NT2/D1 (cell line): ENCODE measurements at regions not wholly inside any gene's neighbourhood (a gene's known extent, or its start where the extent isn't known, plus 50 kb on each side); places are given as distances from the start of the nearest gene placed in this dataset.

Experiments
- DNase-seq: peaks from one replicate; pipeline ENCODE4 v3.0.0-alpha.2; 2011; ENCODE audit warnings: low read depth, low spot score
- H3K27me3 ChIP-seq: 2 replicates; pipeline ENCODE4 v1.6.0; 2011; ENCODE audit warnings: mild to moderate bottlenecking; ENCODE audit not compliant: insufficient read length, insufficient read depth
- H3K36me3 ChIP-seq: 2 replicates; pipeline ENCODE4 v1.6.1; 2011; ENCODE audit warnings: mild to moderate bottlenecking, low read length, mixed read lengths; ENCODE audit not compliant: insufficient read depth, insufficient read length
- H3K4me1 ChIP-seq: 2 replicates; pipeline ENCODE4 v1.5.1; 2011; ENCODE audit not compliant: insufficient read depth, insufficient read length
- H3K4me3 ChIP-seq: 2 replicates; pipeline ENCODE4 v1.5.1; 2011; ENCODE audit warnings: low read depth; ENCODE audit not compliant: insufficient read length
- H3K9ac ChIP-seq: 2 replicates; pipeline ENCODE4 v1.6.0; 2011; ENCODE audit warnings: low read depth; ENCODE audit not compliant: insufficient read length
- H3K9me3 ChIP-seq: 2 replicates; pipeline ENCODE4 v1.5.1; 2011; ENCODE audit warnings: mild to moderate bottlenecking, low read length; ENCODE audit not compliant: insufficient read depth
- SUZ12 ChIP-seq: IDR thresholded peaks from 2 replicates; pipeline ENCODE4 v1.6.1; 2011; ENCODE audit not compliant: insufficient read length, insufficient read depth; ENCODE audit errors: extremely low read depth
- YY1 ChIP-seq: IDR thresholded peaks from 2 replicates; pipeline ENCODE4 v1.6.1; 2011; ENCODE audit not compliant: insufficient read length, insufficient read depth
- ZNF274 ChIP-seq: IDR thresholded peaks from 2 replicates; pipeline ENCODE4 v1.6.1; 2011; ENCODE audit warnings: mild to moderate bottlenecking, low read depth, low read length

DNA sequence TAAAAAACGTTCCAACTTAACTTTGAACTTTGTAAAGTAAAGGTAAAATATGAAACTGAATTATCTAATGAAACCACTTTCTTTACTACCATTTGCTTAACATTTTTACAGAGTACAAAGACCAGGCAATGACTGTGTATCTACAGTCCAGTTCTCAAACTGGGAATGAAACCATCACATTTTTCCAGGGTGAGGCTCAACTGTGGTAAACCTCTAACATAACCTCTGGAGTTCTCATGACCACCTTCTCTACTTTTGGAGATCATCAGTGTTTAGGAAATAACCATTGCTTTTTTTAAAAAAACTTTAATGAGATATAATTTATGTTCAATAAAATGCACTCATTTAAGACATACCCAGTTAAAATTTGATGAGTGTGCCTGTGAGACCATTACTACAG lies 223.5 kb downstream of the RNF152 start:
- no peaks in the 10 kb centered on the region for H3K9me3 ChIP-seq
- no peak overlapping the region for H3K4me3 ChIP-seq
- H3K36me3 ChIP-seq = no peaks in the 10 kb centered on the region
- H3K27me3 ChIP-seq = no peaks in the 10 kb centered on the region
- no peak for DNase-seq
- TF ChIP-seq SUZ12 (no peak), ZNF274 (no peak), YY1 (no peak)
- H3K4me1 ChIP-seq = no peaks in the 10 kb centered on the region
- no peak overlapping the region for H3K9ac ChIP-seq

DNA sequence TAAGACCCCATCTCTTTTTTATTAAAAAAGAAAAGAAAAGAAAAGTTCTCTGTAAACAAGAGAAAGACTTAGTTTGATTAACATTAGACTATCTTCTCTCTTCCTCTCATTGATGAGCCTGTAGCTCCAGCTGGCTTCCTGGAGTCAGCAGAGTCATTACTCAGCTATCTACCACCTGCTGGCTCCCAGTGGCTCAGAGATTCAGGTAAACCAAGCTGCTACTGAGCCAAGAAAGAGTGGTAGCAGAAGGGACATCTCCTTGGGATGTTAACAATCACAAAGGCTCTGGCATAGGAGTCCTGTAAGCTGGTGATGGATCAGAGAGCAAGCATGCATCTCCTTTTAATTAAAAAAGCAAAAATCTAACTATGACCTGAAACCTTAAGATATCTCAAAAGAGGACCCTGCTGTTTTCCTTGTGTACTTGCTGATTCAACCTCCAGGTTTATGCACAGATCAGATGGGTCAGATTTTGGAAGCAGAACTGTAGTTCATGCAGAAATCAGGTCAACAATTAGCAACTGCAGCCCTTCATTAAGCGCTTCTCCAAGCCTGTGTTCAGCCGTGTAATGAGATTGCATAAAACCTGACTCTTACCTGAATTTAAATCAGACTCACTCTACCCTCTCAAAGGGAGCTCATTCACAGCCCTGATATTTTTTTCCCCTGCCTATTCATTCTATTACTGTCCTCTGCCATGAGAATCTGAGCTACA lies 225.8 kb downstream of the RNF152 start:
- peak; percentile 15 for DNase-seq
- Histone ChIP-seq H3K9me3 (peaks cover 7% of the 10 kb centered on the region), H3K27me3 (no peaks in the 10 kb centered on the region), H3K36me3 (no peaks in the 10 kb centered on the region), H3K4me1 (peaks cover 2% of the 10 kb centered on the region), H3K4me3 (no peak overlapping the region), H3K9ac (no peak overlapping the region)
- no peak for TF ChIP-seq ZNF274
- TF ChIP-seq SUZ12 = no peak
- TF ChIP-seq YY1 = no peak

DNA sequence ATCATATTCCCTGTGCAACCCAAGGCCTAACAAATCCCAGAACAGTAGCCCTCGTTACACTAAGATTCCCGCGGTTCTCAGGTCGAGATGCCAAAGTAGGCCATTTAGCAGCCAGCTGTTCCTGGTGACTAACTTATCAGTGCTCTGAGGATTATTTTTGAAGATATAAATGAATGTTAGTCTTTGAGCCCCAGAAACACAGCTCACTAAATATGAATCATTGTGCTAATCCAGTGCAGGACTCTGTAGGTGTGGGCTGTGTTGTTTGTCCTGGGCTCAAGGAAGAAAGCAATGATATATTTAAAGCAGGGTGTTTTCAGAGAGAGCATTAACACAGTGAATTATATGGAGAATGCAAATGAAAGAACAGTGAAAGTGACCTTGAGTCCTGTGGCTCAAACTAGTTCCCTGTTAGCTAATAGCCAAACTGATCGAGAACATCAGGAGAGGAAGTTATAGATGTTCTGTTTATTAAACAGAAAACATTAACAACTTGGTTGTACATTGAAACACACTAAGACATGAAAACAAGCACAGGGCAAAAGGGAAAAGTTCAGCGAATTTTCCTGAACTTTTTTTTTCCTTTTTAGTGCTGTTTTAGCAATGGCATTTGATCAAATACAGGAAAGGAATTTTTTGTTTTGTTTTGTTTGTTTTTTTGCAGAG lies 228.3 kb downstream of the RNF152 start:
- no peaks in the 10 kb centered on the region for H3K27me3 ChIP-seq
- H3K4me1 ChIP-seq = peaks cover 2% of the 10 kb centered on the region
- no peak overlapping the region for H3K9ac ChIP-seq
- H3K36me3 ChIP-seq = no peaks in the 10 kb centered on the region
- H3K4me3 ChIP-seq = no peak overlapping the region
- no peak for TF ChIP-seq ZNF274
- TF ChIP-seq YY1 = no peak
- TF ChIP-seq SUZ12 = no peak
- peaks cover 10% of the 10 kb centered on the region for H3K9me3 ChIP-seq
- DNase-seq = no peak

DNA sequence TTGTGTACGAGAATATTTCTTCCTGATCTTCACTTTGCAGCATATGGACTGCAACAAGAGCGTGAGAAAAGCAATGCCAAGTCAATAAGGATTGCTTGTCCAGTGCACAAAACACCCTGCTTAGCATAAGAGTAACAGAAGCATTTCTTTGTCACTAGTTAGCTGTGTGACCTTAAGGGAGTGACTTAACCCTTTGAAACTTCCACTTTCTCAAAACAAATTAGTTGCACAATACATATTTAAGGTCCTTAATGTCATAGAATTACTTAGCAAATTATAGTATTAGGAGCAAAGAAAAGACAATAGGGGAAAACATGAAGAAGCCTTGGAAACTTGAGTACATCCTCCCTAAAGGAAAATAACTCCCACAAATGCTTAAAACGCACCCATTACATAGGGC lies 230.1 kb downstream of the RNF152 start:
- Histone ChIP-seq H3K4me3 (no peak overlapping the region), H3K9me3 (peaks cover 10% of the 10 kb centered on the region), H3K4me1 (peaks cover 2% of the 10 kb centered on the region), H3K9ac (no peak overlapping the region), H3K36me3 (no peaks in the 10 kb centered on the region), H3K27me3 (no peaks in the 10 kb centered on the region)
- DNase-seq = no peak
- TF ChIP-seq SUZ12 (no peak), YY1 (no peak)

DNA sequence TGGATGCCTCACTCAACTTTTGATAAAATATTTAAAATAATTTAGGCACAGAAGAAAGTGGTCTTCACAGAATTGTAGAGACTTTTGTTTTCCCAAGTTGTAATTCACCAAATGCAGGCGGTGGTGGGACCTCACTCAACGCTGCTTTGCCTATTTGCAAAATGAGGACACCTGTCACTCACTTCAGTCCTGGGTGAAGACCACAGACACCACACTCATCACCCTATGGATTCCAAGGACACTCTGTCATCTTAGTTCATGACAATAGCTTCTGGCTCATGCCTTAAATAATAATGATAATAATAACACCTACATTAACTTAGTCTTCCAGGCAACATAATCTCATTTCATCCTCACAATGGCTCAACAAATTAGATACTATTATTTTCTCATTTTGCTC lies 234.4 kb downstream of the RNF152 start:
- H3K9ac ChIP-seq = no peak overlapping the region
- no peak for DNase-seq
- no peaks in the 10 kb centered on the region for H3K27me3 ChIP-seq
- H3K4me1 ChIP-seq = peaks cover 2% of the 10 kb centered on the region
- TF ChIP-seq SUZ12 (no peak), YY1 (no peak)
- H3K36me3 ChIP-seq = no peaks in the 10 kb centered on the region
- H3K9me3 ChIP-seq = peaks cover 10% of the 10 kb centered on the region
- no peak overlapping the region for H3K4me3 ChIP-seq

DNA sequence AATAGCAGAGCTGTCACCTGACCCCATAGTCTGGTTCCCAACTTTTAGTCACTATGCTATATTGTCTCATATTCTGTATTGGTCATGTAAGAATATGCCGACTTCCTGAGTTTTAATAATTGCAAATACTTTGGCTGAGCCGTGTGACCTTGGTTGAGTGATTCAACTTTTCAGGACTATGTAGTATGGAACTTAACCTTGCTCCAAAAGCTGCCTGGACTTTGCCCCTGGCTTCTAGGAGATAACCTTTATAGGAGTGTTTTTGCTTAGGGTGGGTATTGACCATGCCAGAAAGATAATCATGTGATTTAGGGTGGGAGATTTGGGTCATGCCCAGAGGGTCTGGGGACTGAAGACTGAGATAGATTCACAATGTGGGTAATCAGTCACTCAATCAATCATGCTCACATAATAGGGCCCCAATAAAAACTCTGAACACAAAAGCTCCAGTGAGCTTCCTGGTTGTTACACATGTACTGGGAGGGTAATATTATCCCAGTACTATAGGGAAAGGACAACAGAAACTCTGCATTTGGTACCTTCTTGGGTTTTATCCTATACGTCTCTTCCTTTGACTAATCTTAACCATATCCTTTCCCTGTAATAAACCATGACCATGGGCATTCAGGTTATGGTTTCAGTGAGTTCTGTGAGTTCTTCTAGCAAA lies 235.6 kb downstream of the RNF152 start:
- no peak for DNase-seq
- no peak overlapping the region for H3K4me3 ChIP-seq
- no peak overlapping the region for H3K9ac ChIP-seq
- peaks cover 4% of the 10 kb centered on the region for H3K9me3 ChIP-seq
- no peaks in the 10 kb centered on the region for H3K27me3 ChIP-seq
- no peaks in the 10 kb centered on the region for H3K4me1 ChIP-seq
- no peaks in the 10 kb centered on the region for H3K36me3 ChIP-seq
- TF ChIP-seq YY1 (no peak), ZNF274 (no peak), SUZ12 (no peak)

DNA sequence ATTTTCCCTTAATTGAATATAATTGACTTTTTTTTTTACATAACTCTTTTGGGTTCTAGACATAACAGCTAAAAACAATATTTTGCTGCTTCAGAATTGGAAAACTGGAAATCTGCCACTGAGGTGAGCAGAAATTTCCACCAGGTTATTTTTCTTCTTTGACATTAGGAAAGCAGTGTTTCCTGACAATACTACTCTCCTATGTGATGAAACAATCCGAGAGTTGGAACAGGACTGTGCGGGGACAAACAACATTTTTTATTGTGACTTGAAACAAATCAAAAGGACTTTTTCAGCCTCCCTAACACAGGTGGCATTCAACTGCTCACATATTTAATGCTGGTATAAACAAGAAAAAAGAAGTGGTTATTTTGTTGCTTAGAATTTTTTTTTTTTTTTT lies 237.2 kb downstream of the RNF152 start:
- H3K4me3 ChIP-seq = no peak overlapping the region
- no peak for DNase-seq
- H3K9ac ChIP-seq = no peak overlapping the region
- no peaks in the 10 kb centered on the region for H3K27me3 ChIP-seq
- H3K4me1 ChIP-seq = no peaks in the 10 kb centered on the region
- TF ChIP-seq YY1 (no peak), SUZ12 (no peak), ZNF274 (no peak)
- no peaks in the 10 kb centered on the region for H3K9me3 ChIP-seq
- no peaks in the 10 kb centered on the region for H3K36me3 ChIP-seq
